Esophagus muscularis mucosa (tissue), 4 donors: ENCODE measurements at regions not wholly inside any gene's neighbourhood (a gene's known extent, or its start where the extent isn't known, plus 50 kb on each side); places are given as distances from the start of the nearest gene placed in this dataset.

Source experiments
- EP300 ChIP-seq: sonication (generic); formaldehyde crosslinking; IDR thresholded peaks from one replicate; pipeline ENCODE4 v1.6.1; 2017; ENCODE audit warnings: antibody characterized with exemption
- POLR2A ChIP-seq: fragments of 450-650 bp; IDR thresholded peaks from one replicate; pipeline ENCODE4 v1.6.1; 2017; ENCODE audit warnings: antibody characterized with exemption, moderate library complexity, mild to moderate bottlenecking, low read depth
- POLR2AphosphoS5 ChIP-seq, 2 donors: sonication (generic); formaldehyde crosslinking; IDR thresholded peaks; one replicate each; pipeline ENCODE4 v1.6.1; 2017; ENCODE audit warnings: antibody characterized with exemption in 2 of 2
- TF ChIP-seq, protein P1 (sequence below), 3 experiments: fragments of 200-600 bp in 2 of 3; fragments of 450-650 bp in 1 of 3; sonication (generic) in 2 of 3; IDR thresholded peaks; one replicate each; pipeline ENCODE4 v1.5.1; 2017 to 2019; ENCODE audit warnings: antibody characterized with exemption in 3 of 3, mild to moderate bottlenecking in 2 of 3, moderate library complexity in 1 of 3

DNA sequence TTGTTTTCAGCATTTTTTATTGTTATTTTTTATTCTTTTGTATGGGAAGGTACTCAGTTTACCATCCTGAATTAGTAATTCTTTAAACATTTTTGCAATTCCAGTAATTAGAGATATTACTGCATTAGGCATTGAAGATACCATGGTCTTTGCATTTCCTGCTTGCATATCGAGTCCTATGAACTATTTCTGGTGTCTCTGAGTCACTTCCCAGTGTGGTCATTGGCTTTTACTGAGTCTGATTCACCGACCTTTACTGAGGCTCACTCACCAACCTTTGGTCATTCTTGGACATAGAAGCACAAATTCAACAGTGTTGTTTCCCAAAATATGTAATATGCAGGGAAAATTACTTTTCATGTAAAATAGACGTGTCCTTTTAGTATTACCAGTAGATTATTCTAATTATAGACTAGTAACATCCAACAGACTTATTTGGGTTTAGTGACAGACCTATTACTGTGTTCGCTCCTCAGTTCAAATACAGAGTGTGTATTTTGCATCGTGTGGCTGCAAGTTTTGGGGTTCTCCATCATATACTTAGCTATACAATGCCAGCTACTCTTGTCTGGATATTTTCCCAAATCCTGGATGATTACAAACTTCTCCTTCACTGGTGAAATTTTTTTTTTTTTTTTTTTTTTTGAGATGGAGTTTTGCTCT is 180.7 kb upstream of the PRSS1 start:
- TF ChIP-seq EP300 (no peak), POLR2A (no peak), POLR2AphosphoS5 (IDR thresholded peaks at IDR 0.05) (no peak)
- TF ChIP-seq, protein P1, sequence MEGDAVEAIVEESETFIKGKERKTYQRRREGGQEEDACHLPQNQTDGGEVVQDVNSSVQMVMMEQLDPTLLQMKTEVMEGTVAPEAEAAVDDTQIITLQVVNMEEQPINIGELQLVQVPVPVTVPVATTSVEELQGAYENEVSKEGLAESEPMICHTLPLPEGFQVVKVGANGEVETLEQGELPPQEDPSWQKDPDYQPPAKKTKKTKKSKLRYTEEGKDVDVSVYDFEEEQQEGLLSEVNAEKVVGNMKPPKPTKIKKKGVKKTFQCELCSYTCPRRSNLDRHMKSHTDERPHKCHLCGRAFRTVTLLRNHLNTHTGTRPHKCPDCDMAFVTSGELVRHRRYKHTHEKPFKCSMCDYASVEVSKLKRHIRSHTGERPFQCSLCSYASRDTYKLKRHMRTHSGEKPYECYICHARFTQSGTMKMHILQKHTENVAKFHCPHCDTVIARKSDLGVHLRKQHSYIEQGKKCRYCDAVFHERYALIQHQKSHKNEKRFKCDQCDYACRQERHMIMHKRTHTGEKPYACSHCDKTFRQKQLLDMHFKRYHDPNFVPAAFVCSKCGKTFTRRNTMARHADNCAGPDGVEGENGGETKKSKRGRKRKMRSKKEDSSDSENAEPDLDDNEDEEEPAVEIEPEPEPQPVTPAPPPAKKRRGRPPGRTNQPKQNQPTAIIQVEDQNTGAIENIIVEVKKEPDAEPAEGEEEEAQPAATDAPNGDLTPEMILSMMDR (IDR thresholded peaks at IDR 0.05): no peak
